K562 (cell line): ENCODE measurements at regions not wholly inside any gene's neighbourhood (a gene's known extent, or its start where the extent isn't known, plus 50 kb on each side); places are given as distances from the start of the nearest gene placed in this dataset.

Source experiments
- ATAC-seq: fragments of 200-7000 bp; cut with Tn5 transposase; 3 replicates; pipeline ENCODE4 v1.9.1; 2020; ENCODE audit warnings: moderate library complexity
- BruUV-seq: library from RNA; stranded (reverse); fragments of 400-500 nt; replicated peaks from 2 replicates; lab custom pipeline; 2021; lab: Mats Ljungman, UMichigan
- CTCF ChIA-PET: fragments of 300-600 bp; formaldehyde crosslinking; extraction: SDS; loops from one replicate; lab custom pipeline; 2021; ENCODE audit warnings: low intra/inter-chr PET ratio; lab: Yijun Ruan, JAX
- POLR2A ChIA-PET: fragments of 300-600, 350-650 bp; sonication (Branson Sonifier 250); formaldehyde crosslinking; extraction: SDS; loops from one replicate; lab custom pipeline; 2021; ENCODE audit warnings: antibody characterized with exemption, inconsistent platforms; lab: Yijun Ruan, JAX
- DNase-seq, 4 experiments: peaks; one replicate each; pipeline versions ENCODE4 v3.0.0 to v3.0.0-alpha.2; 2011 to 2018; ENCODE audit warnings: low spot score in 3 of 4, mixed read lengths in 3 of 4; ENCODE audit errors: extremely low read depth in 1 of 4
- FAIRE-seq: peaks from 2 replicates; lab custom pipeline; 2011; peaks lifted over from hg19 to GRCh38; lab: Jason Lieb, UNC
- H2AFZ ChIP-seq: 2 replicates; pipeline ENCODE4 v1.6.0; 2011; ENCODE audit warnings: low read depth, low read length, control low read depth, inconsistent platforms
- H3K27ac ChIP-seq: fragments of 200-600 bp; 3 replicates; pipeline ENCODE4 v1.8.0; 2011; ENCODE audit warnings: low read depth, mild to moderate bottlenecking, control low read depth, inconsistent platforms, low read length, moderate library complexity, mixed read lengths; ENCODE audit errors: extremely low read depth
- H3K27me3 ChIP-seq, 2 experiments: fragments of 300-600 bp in 1 of 2; 2 replicates in 1 of 2; 3 replicates in 1 of 2; pipeline versions ENCODE4 v1.6.0 to v1.8.0; 2011; ENCODE audit warnings: inconsistent platforms in 2 of 2, low read length in 2 of 2, mild to moderate bottlenecking in 1 of 2, mixed read lengths in 1 of 2, moderate library complexity in 1 of 2; ENCODE audit not compliant: control insufficient read depth in 2 of 2, insufficient read depth in 2 of 2
- H3K36me3 ChIP-seq: fragments of 300-600 bp; 3 replicates; pipeline ENCODE4 v1.8.0; 2011; ENCODE audit warnings: mild to moderate bottlenecking, low read length, inconsistent platforms; ENCODE audit not compliant: control insufficient read depth, insufficient read depth
- H3K4me1 ChIP-seq, 2 experiments: fragments of 200-600 bp in 1 of 2; replicated peaks in 1 of 2; 2 replicates in 1 of 2; 3 replicates in 1 of 2; pipeline versions ENCODE4 v1.5.1 to v1.8.0; 2011; ENCODE audit warnings: inconsistent platforms in 2 of 2, low read length in 2 of 2, mild to moderate bottlenecking in 1 of 2, mixed read lengths in 1 of 2, moderate library complexity in 1 of 2; ENCODE audit not compliant: control insufficient read depth in 2 of 2, insufficient read depth in 2 of 2
- H3K4me2 ChIP-seq: 2 replicates; pipeline ENCODE4 v1.6.1; 2011; ENCODE audit warnings: low read length, control low read depth, inconsistent platforms, mixed read lengths; ENCODE audit not compliant: insufficient read depth
- H3K4me3 ChIP-seq: fragments of 200-600 bp; sonication (generic), shearing (Covaris generic); 2 replicates; pipeline ENCODE4 v1.5.1; 2016; ENCODE audit warnings: control low read depth, inconsistent platforms
- H3K79me2 ChIP-seq: fragments of 200-600 bp; 3 replicates; pipeline ENCODE4 v1.8.0; 2011; ENCODE audit warnings: low read length, inconsistent platforms; ENCODE audit not compliant: control insufficient read depth, insufficient read depth
- H3K9ac ChIP-seq, 2 experiments: 2 replicates each; pipeline versions ENCODE4 v1.6.0 to v1.6.1; 2011; ENCODE audit warnings: low read depth in 2 of 2, low read length in 2 of 2, control low read depth in 1 of 2, inconsistent platforms in 1 of 2, mild to moderate bottlenecking in 1 of 2, mixed read lengths in 1 of 2; ENCODE audit not compliant: insufficient read depth in 1 of 2
- H3K9me1 ChIP-seq: one replicate; pipeline ENCODE4 v1.6.0; 2011; ENCODE audit warnings: inconsistent platforms, mild to moderate bottlenecking, low read length, moderate library complexity; ENCODE audit not compliant: control insufficient read depth, insufficient read depth
- H3K9me3 ChIP-seq: replicated peaks from 2 replicates; pipeline ENCODE4 v1.5.1; 2011; ENCODE audit warnings: low read depth, low read length, inconsistent platforms; ENCODE audit not compliant: control insufficient read depth, insufficient read depth
- H4K20me1 ChIP-seq: replicated peaks from 2 replicates; pipeline ENCODE4 v1.6.1; 2011; ENCODE audit warnings: low read length, inconsistent platforms, mixed read lengths; ENCODE audit not compliant: control insufficient read depth, insufficient read depth
- BRD9 ChIP-seq: fragments of 450-650 bp; IDR thresholded peaks from 2 replicates; pipeline ENCODE4 v1.6.1; 2018; ENCODE audit warnings: low read depth; ENCODE audit not compliant: partially characterized antibody
- CAMTA2 ChIP-seq: fragments of 250-450 bp; sonication (Bioruptor Pico); conservative IDR thresholded peaks from 2 replicates; pipeline ENCODE4 v1.5.1; 2022
- CBFA2T3 ChIP-seq: fragments of 450-650 bp; IDR thresholded peaks from 2 replicates; pipeline ENCODE4 v1.6.1; 2017
- CCNT2 ChIP-seq: IDR thresholded peaks from 2 replicates; pipeline ENCODE4 v1.6.1; 2011; ENCODE audit warnings: borderline replicate concordance, low read depth, mild to moderate bottlenecking, moderate library complexity, mixed read lengths, low read length; ENCODE audit not compliant: insufficient read length; ENCODE audit errors: extremely low read depth
- CREB3L1 ChIP-seq: fragments of 450-650 bp; IDR thresholded peaks from 2 replicates; pipeline ENCODE4 v1.6.1; 2014; ENCODE audit warnings: low read depth, mild to moderate bottlenecking, moderate library complexity, borderline replicate concordance
- FUS ChIP-seq: fragments of 200-400 bp; formaldehyde crosslinking; optimal IDR thresholded peaks from 2 replicates; pipeline ENCODE3; 2017; ENCODE audit warnings: low read depth, low read length
- KDM4B ChIP-seq, 2 experiments: fragments of 450-650 bp in 1 of 2; sonication (generic) in 1 of 2; IDR thresholded peaks; 2 replicates each; pipeline ENCODE4 v1.6.1; 2016 to 2017; ENCODE audit warnings: borderline replicate concordance in 2 of 2, antibody characterized with exemption in 1 of 2, low read depth in 1 of 2, mild to moderate bottlenecking in 1 of 2
- KLF6 ChIP-seq: fragments of 250-450 bp; sonication (Bioruptor Pico); IDR thresholded peaks from 2 replicates; pipeline ENCODE4 v1.4.0; 2020; ENCODE audit warnings: mild to moderate bottlenecking, moderate library complexity, borderline replicate concordance
- MLLT1 ChIP-seq, 2 experiments: fragments of 450-650 bp; IDR thresholded peaks; 2 replicates each; pipeline ENCODE4 v1.6.1; 2016
- MYNN ChIP-seq, 2 experiments: sonication (generic); formaldehyde crosslinking in 1 of 2; IDR thresholded peaks; 2 replicates each; pipeline versions ENCODE4 v1.5.0 to v1.6.1; 2016 to 2020; ENCODE audit warnings: antibody characterized with exemption in 1 of 2, missing genetic modification reagents in 1 of 2
- RNF2 ChIP-seq: sonication (generic); IDR thresholded peaks from 2 replicates; pipeline ENCODE4 v1.6.1; 2016
- SMARCA4 ChIP-seq: fragments of 450-650 bp; IDR thresholded peaks from 2 replicates; pipeline ENCODE4 v1.6.1; 2016
- SMC3 ChIP-seq: conservative IDR thresholded peaks from 2 replicates; pipeline ENCODE4 v1.6.1; 2011; ENCODE audit warnings: low read depth, low read length, improper control_type of control experiment; ENCODE audit not compliant: insufficient read depth
- SRSF9 ChIP-seq: fragments of 200-400 bp; formaldehyde crosslinking; IDR thresholded peaks from 2 replicates; pipeline ENCODE4 v1.6.1; 2017; ENCODE audit warnings: low read depth, low read length, borderline replicate concordance
- XRCC4 ChIP-seq: IDR thresholded peaks from one replicate; pipeline ENCODE4 v1.6.1; 2011; ENCODE audit not compliant: insufficient read depth, insufficient read length; ENCODE audit errors: extremely low read depth
- ZNF12 ChIP-seq: sonication (generic); formaldehyde crosslinking; IDR thresholded peaks from 2 replicates; pipeline ENCODE4 v1.4.0; 2020; ENCODE audit warnings: mild to moderate bottlenecking, missing genetic modification reagents
- ZNF217 ChIP-seq: sonication (generic); formaldehyde crosslinking; IDR thresholded peaks from 2 replicates; pipeline ENCODE4 v1.8.0; 2022; ENCODE audit warnings: mild to moderate bottlenecking, missing genetic modification reagents
- WGBS: fragments of 100-300 bp; shearing (Covaris generic); methylation state at CpG from one replicate; pipeline ENCODE4 v1.1.6; 2016; ENCODE audit warnings: low coverage, mixed read lengths; ENCODE audit not compliant: insufficient coverage; ENCODE audit errors: missing lambda C conversion rate; 5-methylcytosine and 5-hydroxymethylcytosine counted together
- in situ Hi-C: fragments of 300-500 bp; cut with MboI; formaldehyde crosslinking; loops from 4 replicates; pipeline ENCODE4 v1.15.0; 2018; ENCODE audit warnings: inconsistent platforms, mixed read lengths
- intact Hi-C: fragments of 100-400 bp; cut with micrococcal nuclease; formaldehyde crosslinking; loops from 2 replicates; pipeline ENCODE4 v1.14.2; 2022

- ChIA-PET CTCF (no interaction called here), POLR2A (no interaction called here)
- Histone ChIP-seq H3K27me3 (no peaks in the 10 kb centered on the region), H3K9me3 (no peaks in the 10 kb centered on the region), H2AFZ (no peak overlapping the region), H3K36me3 (no peaks in the 10 kb centered on the region), H4K20me1 (no peaks in the 10 kb centered on the region), H3K4me2 (no peak overlapping the region), H3K4me1 (no peaks in the 10 kb centered on the region), H3K9ac (no peak overlapping the region), H3K27ac (no peak overlapping the region), H3K79me2 (no peaks in the 10 kb centered on the region), H3K4me3 (no peak overlapping the region), H3K9me1 (no peaks in the 10 kb centered on the region)
- TF ChIP-seq CAMTA2 (no peak), KLF6 (CRISPR knock-in tag) (no peak), SMARCA4 (no peak), XRCC4 (no peak), RNF2 (no peak), MYNN (IDR thresholded peaks at IDR 0.05) (no peak), MYNN (CRISPR knock-in tag; IDR thresholded peaks at IDR 0.05) (no peak), CCNT2 (no peak), CBFA2T3 (no peak), FUS (no peak)
- FAIRE-seq (no peak), DNase-seq (no peak), ATAC-seq (no peak)
- intact Hi-C loops (no loop called here), in situ Hi-C loops (no loop called here)
- 0% methylated on average over 1 of the region's 1 CpG for WGBS
- no TSS peak for BruUV-seq
Observed at GRCh38 chr20:39800548-39800947, 838.4 kb downstream of the DHX35 start.

- Histone ChIP-seq H3K27ac (no peak overlapping the region), H3K9me1 (no peaks in the 10 kb centered on the region), H3K79me2 (no peaks in the 10 kb centered on the region), H3K36me3 (no peaks in the 10 kb centered on the region), H3K9me3 (no peaks in the 10 kb centered on the region), H3K27me3 (no peaks in the 10 kb centered on the region), H3K9ac (no peak overlapping the region), H4K20me1 (no peaks in the 10 kb centered on the region), H2AFZ (no peak overlapping the region), H3K4me1 (no peaks in the 10 kb centered on the region), H3K4me2 (no peak overlapping the region), H3K4me3 (no peak overlapping the region)
- in situ Hi-C loops, result no loop called here
- WGBS, result 0% methylated on average over 2 of the region's 2 CpGs
- DNase-seq (no peak), ATAC-seq (no peak), FAIRE-seq (no peak)
- ChIA-PET CTCF (no interaction called here), POLR2A (no interaction called here)
- BruUV-seq, result no TSS peak
- intact Hi-C loops, result no loop called here
- TF ChIP-seq BRD9 (no peak), ZNF217 (CRISPR knock-in tag) (no peak), MLLT1 (IDR thresholded peaks at IDR 0.05) (no peak), CREB3L1 (no peak), KDM4B (IDR thresholded peaks at IDR 0.05; ENCODE audit: borderline replicate concordance in 2 of 2, low read depth in 1 of 2) (no peak), ZNF12 (CRISPR knock-in tag) (no peak), SRSF9 (no peak), SMC3 (no peak)
Observed at GRCh38 chr20:39800111-39800510, 838.0 kb downstream of the DHX35 start.
